K562 (cell line): ENCODE measurements at regions not wholly inside any gene's neighbourhood (a gene's known extent, or its start where the extent isn't known, plus 50 kb on each side); places are given as distances from the start of the nearest gene placed in this dataset.

Experiments
- ATAC-seq: fragments of 200-7000 bp; cut with Tn5 transposase; 3 replicates; pipeline ENCODE4 v1.9.1; 2020; ENCODE audit warnings: moderate library complexity
- BruUV-seq: library from RNA; stranded (reverse); fragments of 400-500 nt; replicated peaks from 2 replicates; lab custom pipeline; 2021; lab: Mats Ljungman, UMichigan
- CTCF ChIA-PET: fragments of 300-600 bp; formaldehyde crosslinking; extraction: SDS; loops from one replicate; lab custom pipeline; 2021; ENCODE audit warnings: low intra/inter-chr PET ratio; lab: Yijun Ruan, JAX
- POLR2A ChIA-PET: fragments of 300-600, 350-650 bp; sonication (Branson Sonifier 250); formaldehyde crosslinking; extraction: SDS; loops from one replicate; lab custom pipeline; 2021; ENCODE audit warnings: antibody characterized with exemption, inconsistent platforms; lab: Yijun Ruan, JAX
- DNase-seq, 4 experiments: peaks; one replicate each; pipeline versions ENCODE4 v3.0.0 to v3.0.0-alpha.2; 2011 to 2018; ENCODE audit warnings: low spot score in 3 of 4, mixed read lengths in 3 of 4; ENCODE audit errors: extremely low read depth in 1 of 4
- FAIRE-seq: peaks from 2 replicates; lab custom pipeline; 2011; peaks lifted over from hg19 to GRCh38; lab: Jason Lieb, UNC
- H2AFZ ChIP-seq: 2 replicates; pipeline ENCODE4 v1.6.0; 2011; ENCODE audit warnings: low read depth, low read length, control low read depth, inconsistent platforms
- H3K27ac ChIP-seq: fragments of 200-600 bp; 3 replicates; pipeline ENCODE4 v1.8.0; 2011; ENCODE audit warnings: low read depth, mild to moderate bottlenecking, control low read depth, inconsistent platforms, low read length, moderate library complexity, mixed read lengths; ENCODE audit errors: extremely low read depth
- H3K27me3 ChIP-seq, 2 experiments: fragments of 300-600 bp in 1 of 2; 2 replicates in 1 of 2; 3 replicates in 1 of 2; pipeline versions ENCODE4 v1.6.0 to v1.8.0; 2011; ENCODE audit warnings: inconsistent platforms in 2 of 2, low read length in 2 of 2, mild to moderate bottlenecking in 1 of 2, mixed read lengths in 1 of 2, moderate library complexity in 1 of 2; ENCODE audit not compliant: control insufficient read depth in 2 of 2, insufficient read depth in 2 of 2
- H3K36me3 ChIP-seq: fragments of 300-600 bp; 3 replicates; pipeline ENCODE4 v1.8.0; 2011; ENCODE audit warnings: mild to moderate bottlenecking, low read length, inconsistent platforms; ENCODE audit not compliant: control insufficient read depth, insufficient read depth
- H3K4me1 ChIP-seq, 2 experiments: fragments of 200-600 bp in 1 of 2; replicated peaks in 1 of 2; 2 replicates in 1 of 2; 3 replicates in 1 of 2; pipeline versions ENCODE4 v1.5.1 to v1.8.0; 2011; ENCODE audit warnings: inconsistent platforms in 2 of 2, low read length in 2 of 2, mild to moderate bottlenecking in 1 of 2, mixed read lengths in 1 of 2, moderate library complexity in 1 of 2; ENCODE audit not compliant: control insufficient read depth in 2 of 2, insufficient read depth in 2 of 2
- H3K4me2 ChIP-seq: 2 replicates; pipeline ENCODE4 v1.6.1; 2011; ENCODE audit warnings: low read length, control low read depth, inconsistent platforms, mixed read lengths; ENCODE audit not compliant: insufficient read depth
- H3K4me3 ChIP-seq: fragments of 200-600 bp; sonication (generic), shearing (Covaris generic); 2 replicates; pipeline ENCODE4 v1.5.1; 2016; ENCODE audit warnings: control low read depth, inconsistent platforms
- H3K79me2 ChIP-seq: fragments of 200-600 bp; 3 replicates; pipeline ENCODE4 v1.8.0; 2011; ENCODE audit warnings: low read length, inconsistent platforms; ENCODE audit not compliant: control insufficient read depth, insufficient read depth
- H3K9ac ChIP-seq, 2 experiments: 2 replicates each; pipeline versions ENCODE4 v1.6.0 to v1.6.1; 2011; ENCODE audit warnings: low read depth in 2 of 2, low read length in 2 of 2, control low read depth in 1 of 2, inconsistent platforms in 1 of 2, mild to moderate bottlenecking in 1 of 2, mixed read lengths in 1 of 2; ENCODE audit not compliant: insufficient read depth in 1 of 2
- H3K9me1 ChIP-seq: one replicate; pipeline ENCODE4 v1.6.0; 2011; ENCODE audit warnings: inconsistent platforms, mild to moderate bottlenecking, low read length, moderate library complexity; ENCODE audit not compliant: control insufficient read depth, insufficient read depth
- H3K9me3 ChIP-seq: replicated peaks from 2 replicates; pipeline ENCODE4 v1.5.1; 2011; ENCODE audit warnings: low read depth, low read length, inconsistent platforms; ENCODE audit not compliant: control insufficient read depth, insufficient read depth
- H4K20me1 ChIP-seq: replicated peaks from 2 replicates; pipeline ENCODE4 v1.6.1; 2011; ENCODE audit warnings: low read length, inconsistent platforms, mixed read lengths; ENCODE audit not compliant: control insufficient read depth, insufficient read depth
- BCLAF1 ChIP-seq, 2 experiments: fragments of 450-650 bp in 1 of 2; IDR thresholded peaks; 2 replicates each; pipeline ENCODE4 v1.6.1; 2011 to 2017; ENCODE audit warnings: low read depth in 2 of 2, antibody characterized with exemption in 1 of 2, borderline replicate concordance in 1 of 2, low read length in 1 of 2, mild to moderate bottlenecking in 1 of 2, mixed read lengths in 1 of 2; ENCODE audit not compliant: control insufficient read depth in 1 of 2
- CCAR2 ChIP-seq: fragments of 200-400 bp; formaldehyde crosslinking; IDR thresholded peaks from 2 replicates; pipeline ENCODE4 v1.6.1; 2017; ENCODE audit warnings: mild to moderate bottlenecking, low read depth, low read length
- HSF4 ChIP-seq: fragments of 250-450 bp; sonication (Bioruptor Pico); IDR thresholded peaks from 2 replicates; pipeline ENCODE4 v2.1.2; 2022; ENCODE audit warnings: mild to moderate bottlenecking, moderate library complexity, borderline replicate concordance
- PYGO2 ChIP-seq: fragments of 450-650 bp; IDR thresholded peaks from 2 replicates; pipeline ENCODE4 v1.6.1; 2016; ENCODE audit warnings: mild to moderate bottlenecking, missing genetic modification characterization, moderate library complexity, missing compliant biosample characterization
- ZBTB33 ChIP-seq: sonication (generic); formaldehyde crosslinking; IDR thresholded peaks from 2 replicates; pipeline ENCODE4 v1.8.1; 2023; ENCODE audit warnings: mild to moderate bottlenecking, missing genetic modification reagents
- ZBTB34 ChIP-seq: fragments of 250-450 bp; sonication (Bioruptor Pico); IDR thresholded peaks from 2 replicates; pipeline ENCODE4 v1.8.0; 2021; ENCODE audit warnings: mild to moderate bottlenecking, moderate library complexity
- ZFP36 ChIP-seq: fragments of 150-350 bp; IDR thresholded peaks from 2 replicates; pipeline ENCODE4 v1.6.1; 2018; ENCODE audit warnings: low read length, low read depth; ENCODE audit not compliant: partially characterized antibody
- ZNF175 ChIP-seq: fragments of 200-800 bp; sonication (Bioruptor generic); IDR thresholded peaks from 2 replicates; pipeline ENCODE4 v1.6.1; 2016; ENCODE audit warnings: low read depth, mild to moderate bottlenecking, missing genetic modification characterization, missing compliant biosample characterization
- ZNF263 ChIP-seq: sonication (generic); formaldehyde crosslinking; IDR thresholded peaks from 2 replicates; pipeline ENCODE4 v1.8.0; 2022; ENCODE audit warnings: mild to moderate bottlenecking, missing genetic modification reagents, borderline replicate concordance
- ZNF395 ChIP-seq: fragments of 200-800 bp; sonication (Bioruptor generic); IDR thresholded peaks from 2 replicates; pipeline ENCODE4 v1.6.1; 2017; ENCODE audit warnings: missing genetic modification characterization, missing compliant biosample characterization
- ZNF764 ChIP-seq: fragments of 250-450 bp; sonication (Bioruptor Pico); IDR thresholded peaks from 2 replicates; pipeline ENCODE4 v1.4.0; 2020; ENCODE audit warnings: low read depth, mild to moderate bottlenecking, moderate library complexity
- WGBS: fragments of 100-300 bp; shearing (Covaris generic); methylation state at CpG from one replicate; pipeline ENCODE4 v1.1.6; 2016; ENCODE audit warnings: low coverage, mixed read lengths; ENCODE audit not compliant: insufficient coverage; ENCODE audit errors: missing lambda C conversion rate; 5-methylcytosine and 5-hydroxymethylcytosine counted together
- in situ Hi-C: fragments of 300-500 bp; cut with MboI; formaldehyde crosslinking; loops from 4 replicates; pipeline ENCODE4 v1.15.0; 2018; ENCODE audit warnings: inconsistent platforms, mixed read lengths
- intact Hi-C: fragments of 100-400 bp; cut with micrococcal nuclease; formaldehyde crosslinking; loops from 2 replicates; pipeline ENCODE4 v1.14.2; 2022

GRCh38 chr2:65668744-65669143, 236.3 kb upstream of the SPRED2 start (continued):
- TF ChIP-seq ZBTB33 = no peak
- TF ChIP-seq BCLAF1 (IDR thresholded peaks at IDR 0.05; ENCODE audit: borderline replicate concordance in 1 of 2, control insufficient read depth in 1 of 2, low read depth in 2 of 2, low read length in 1 of 2) = no peak
- no peak for TF ChIP-seq ZNF263

- FAIRE-seq (no peak), ATAC-seq (no peak), DNase-seq (peak in 1 of 4 experiments; percentile 13)
- Histone ChIP-seq H3K36me3 (no peaks in the 10 kb centered on the region), H3K4me1 (peaks cover 0 to 3% of the 10 kb centered on the region in 2 experiments; a peak in 2 of 5 replicates), H3K4me3 (no peak overlapping the region), H3K9ac (no peak overlapping the region), H3K27ac (no peak overlapping the region), H3K4me2 (no peak overlapping the region), H3K9me3 (no peaks in the 10 kb centered on the region), H2AFZ (peak overlapping the region; percentile 34; the same call in 1 of the 2 replicates), H3K79me2 (no peaks in the 10 kb centered on the region), H3K9me1 (no peaks in the 10 kb centered on the region), H3K27me3 (peaks cover 11 to 15% of the 10 kb centered on the region in 2 experiments), H4K20me1 (no peaks in the 10 kb centered on the region)
- CTCF ChIA-PET = interaction anchor here (0.6 kb wide), 1 partner anchor 114 kb away, joined by 3 read pairs; no protein-coding TSS in a partner anchor
- in situ Hi-C loops (no loop called here), intact Hi-C loops (no loop called here)
- POLR2A ChIA-PET = interaction anchor here (0.7 to 0.8 kb wide), 2 partner anchors 61 to 268 kb away, joined by 3 read pairs; no protein-coding TSS in a partner anchor
- BruUV-seq = no TSS peak
- WGBS = 6% methylated on average over 6 of the region's 6 CpGs
- no peak for TF ChIP-seq CCAR2
- TF ChIP-seq HSF4 = no peak
- TF ChIP-seq ZNF175 (CRISPR knock-in tag) = peak; percentile 91
- TF ChIP-seq PYGO2 = 0 out of 2 replicates have a peak, but pooled peaks have one; percentile 28
- TF ChIP-seq ZBTB34 (CRISPR knock-in tag) = no peak
- no peak for TF ChIP-seq ZNF764
- TF ChIP-seq ZFP36 = no peak
- TF ChIP-seq ZNF395 (CRISPR knock-in tag) = peak; percentile 83
Observed at GRCh38 chr2:65666156-65666725, 233.8 kb upstream of the SPRED2 start.
